ENCODE measurements at regions not wholly inside any gene's neighbourhood (a gene's known extent, or its start where the extent isn't known, plus 50 kb on each side); places are given as distances from the start of the nearest gene placed in this dataset.

DNA sequence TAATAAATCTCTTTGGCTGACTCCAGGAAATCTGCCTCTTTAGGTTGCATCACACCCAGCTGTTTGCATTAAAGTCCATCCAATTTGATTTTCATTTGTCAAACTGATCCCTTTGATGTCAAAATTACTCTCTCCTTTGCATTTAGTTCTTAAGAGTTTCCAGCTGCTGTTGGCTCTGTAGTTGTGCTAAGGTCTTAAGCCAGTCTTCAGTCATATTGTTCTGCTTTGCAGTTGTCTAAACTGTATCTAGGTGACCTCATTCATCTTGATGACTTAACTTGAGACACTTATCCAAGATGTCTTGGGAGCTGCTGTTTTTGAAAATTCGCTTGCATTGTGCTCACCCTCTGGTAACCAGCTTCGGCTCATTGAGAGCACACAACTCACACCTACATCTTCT is 386.9 kb upstream of the TLE4 start:
- TF ChIP-seq, protein P1, sequence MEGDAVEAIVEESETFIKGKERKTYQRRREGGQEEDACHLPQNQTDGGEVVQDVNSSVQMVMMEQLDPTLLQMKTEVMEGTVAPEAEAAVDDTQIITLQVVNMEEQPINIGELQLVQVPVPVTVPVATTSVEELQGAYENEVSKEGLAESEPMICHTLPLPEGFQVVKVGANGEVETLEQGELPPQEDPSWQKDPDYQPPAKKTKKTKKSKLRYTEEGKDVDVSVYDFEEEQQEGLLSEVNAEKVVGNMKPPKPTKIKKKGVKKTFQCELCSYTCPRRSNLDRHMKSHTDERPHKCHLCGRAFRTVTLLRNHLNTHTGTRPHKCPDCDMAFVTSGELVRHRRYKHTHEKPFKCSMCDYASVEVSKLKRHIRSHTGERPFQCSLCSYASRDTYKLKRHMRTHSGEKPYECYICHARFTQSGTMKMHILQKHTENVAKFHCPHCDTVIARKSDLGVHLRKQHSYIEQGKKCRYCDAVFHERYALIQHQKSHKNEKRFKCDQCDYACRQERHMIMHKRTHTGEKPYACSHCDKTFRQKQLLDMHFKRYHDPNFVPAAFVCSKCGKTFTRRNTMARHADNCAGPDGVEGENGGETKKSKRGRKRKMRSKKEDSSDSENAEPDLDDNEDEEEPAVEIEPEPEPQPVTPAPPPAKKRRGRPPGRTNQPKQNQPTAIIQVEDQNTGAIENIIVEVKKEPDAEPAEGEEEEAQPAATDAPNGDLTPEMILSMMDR (IDR thresholded peaks at IDR 0.05; ENCODE audit: insufficient read depth, low read length), result no peak
- no peak overlapping the region for H3K4me3 ChIP-seq (ENCODE audit: low read depth, low read length)
- DNase-seq (ENCODE audit: low read depth), result peak; percentile 65

- TF ChIP-seq, protein P1 (IDR thresholded peaks at IDR 0.05; ENCODE audit: insufficient read depth, low read length), result no peak
- peak; percentile 83 for DNase-seq (ENCODE audit: low read depth)
- no peak overlapping the region for H3K4me3 ChIP-seq (ENCODE audit: low read depth, low read length)
These were observed 385.9 kb upstream of the TLE4 start for GRCh38 chr9:79185866-79186265.

- TF ChIP-seq, protein P1 (IDR thresholded peaks at IDR 0.05; ENCODE audit: insufficient read depth, low read length), result no peak
- DNase-seq (ENCODE audit: low read depth), result peak; percentile 93
- H3K4me3 ChIP-seq (ENCODE audit: low read depth, low read length), result no peak overlapping the region
These were observed 382.2 kb upstream of the TLE4 start for GRCh38 chr9:79189511-79189924.

DNA sequence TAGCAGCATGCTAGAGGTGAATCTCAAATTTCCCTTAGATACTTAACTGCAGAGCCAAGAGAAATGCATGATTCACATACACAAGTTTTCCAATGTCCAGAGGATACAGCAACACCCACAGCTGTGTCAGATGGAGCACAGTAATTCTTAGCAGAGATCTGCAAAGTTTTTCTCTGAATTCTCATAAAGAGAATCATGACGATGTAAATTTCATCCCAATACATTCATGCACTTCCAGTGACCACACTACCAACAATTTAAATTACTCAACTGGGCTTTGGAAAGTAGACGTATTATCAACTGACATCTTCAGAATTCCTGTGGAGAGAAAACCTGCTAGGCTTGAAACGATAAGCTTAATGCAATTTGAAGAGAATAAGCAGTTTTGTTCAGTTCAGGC is 378.8 kb upstream of the TLE4 start:
- TF ChIP-seq, protein P1 (IDR thresholded peaks at IDR 0.05; ENCODE audit: insufficient read depth, low read length), result no peak

DNA sequence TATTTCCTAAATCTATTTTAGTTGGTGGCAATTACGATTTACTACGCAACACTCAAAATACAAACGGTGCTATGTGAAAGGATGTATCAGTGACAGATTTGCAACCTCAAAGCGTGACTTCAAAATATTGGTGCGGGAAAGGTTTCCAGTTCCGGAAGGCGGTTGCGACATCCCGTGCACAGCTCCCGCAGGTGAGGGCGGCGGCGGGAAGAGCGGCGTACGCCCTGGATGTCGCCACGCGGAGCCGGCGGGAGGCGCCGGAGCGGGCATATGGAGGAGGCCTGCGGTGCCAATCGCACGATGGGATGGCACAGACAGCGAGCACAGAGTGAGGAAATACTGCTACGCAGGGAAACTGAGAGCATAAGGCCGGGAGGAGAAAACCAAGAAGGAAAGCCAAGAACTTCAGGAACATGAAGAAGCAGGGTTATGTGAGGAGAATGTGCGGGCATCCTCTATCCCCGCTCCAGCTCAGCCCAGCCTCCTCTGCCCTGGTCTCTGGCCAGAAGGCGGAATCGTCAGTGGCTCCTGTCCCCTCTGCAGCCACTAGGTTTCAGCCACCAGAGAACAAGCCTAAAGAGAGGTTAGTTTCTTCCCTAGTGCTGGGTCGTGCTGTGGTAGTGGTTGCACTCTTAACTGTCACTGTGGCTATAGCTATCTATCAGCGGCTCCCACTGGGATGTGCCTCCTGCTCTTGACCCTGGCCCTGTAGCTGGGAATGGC is 378.1 kb upstream of the TLE4 start:
- H3K4me3 ChIP-seq (ENCODE audit: low read depth, low read length), result no peak overlapping the region
- no peak for DNase-seq (ENCODE audit: low read depth)
- TF ChIP-seq, protein P1 (IDR thresholded peaks at IDR 0.05; ENCODE audit: insufficient read depth, low read length), result no peak

More for the DNA sequence above, 378.8 kb upstream of the TLE4 start:
- DNase-seq (ENCODE audit: low read depth), result peak; percentile 63
- H3K4me3 ChIP-seq (ENCODE audit: low read depth, low read length), result no peak overlapping the region

- peak; percentile 88 for DNase-seq (ENCODE audit: low read depth)
- TF ChIP-seq, protein P1 (IDR thresholded peaks at IDR 0.05; ENCODE audit: insufficient read depth, low read length), result no peak
- H3K4me3 ChIP-seq (ENCODE audit: low read depth, low read length), result no peak overlapping the region
These were observed 375.9 kb upstream of the TLE4 start for GRCh38 chr9:79195879-79196278.

DNA sequence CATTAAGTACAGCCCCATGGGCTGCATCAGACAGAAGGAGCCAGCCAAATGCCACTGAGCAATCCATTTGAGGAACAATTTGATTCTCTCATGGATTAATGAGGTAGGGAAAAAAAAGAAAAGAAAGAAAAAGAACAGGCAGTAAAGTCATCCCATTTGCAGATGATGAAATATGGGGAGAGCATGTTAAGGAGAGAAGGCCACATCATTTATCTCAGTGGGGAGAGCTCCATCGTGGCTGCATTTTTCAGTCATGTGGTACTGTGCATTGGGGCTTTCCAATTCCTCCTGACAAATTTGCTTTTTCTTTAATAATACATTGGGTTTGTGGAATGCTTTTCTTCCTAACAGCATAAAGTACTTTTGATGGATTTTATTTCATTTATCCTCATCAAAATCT is 375.2 kb upstream of the TLE4 start:
- DNase-seq (ENCODE audit: low read depth), result peak; percentile 79
- TF ChIP-seq, protein P1 (IDR thresholded peaks at IDR 0.05; ENCODE audit: insufficient read depth, low read length), result no peak
- no peak overlapping the region for H3K4me3 ChIP-seq (ENCODE audit: low read depth, low read length)

All from fibroblast of the aortic adventitia (primary cell).